ENCODE measurements at regions not wholly inside any gene's neighbourhood (a gene's known extent, or its start where the extent isn't known, plus 50 kb on each side); places are given as distances from the start of the nearest gene placed in this dataset.

DNA sequence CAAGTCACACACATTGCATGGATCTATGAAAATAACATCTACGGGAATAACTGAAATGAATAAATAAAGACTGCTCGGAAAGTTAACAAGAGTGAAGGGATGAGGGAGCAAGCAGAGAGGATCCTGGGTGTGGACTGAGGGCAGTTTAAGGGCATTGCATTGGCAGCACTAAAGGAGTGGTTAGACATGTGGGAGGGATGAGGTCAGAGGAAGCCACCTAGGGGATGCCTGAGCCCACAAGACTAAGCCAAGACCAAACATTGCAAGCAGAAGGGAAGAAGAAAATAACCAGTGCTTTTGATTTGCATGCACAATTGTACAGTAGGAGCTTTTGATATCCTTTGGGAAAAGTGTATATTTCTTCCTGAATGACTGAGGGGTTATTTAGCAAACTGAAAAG lies 106.1 kb downstream of the MSL3 start:
- no peak overlapping the region for H3K4me3 Mint-ChIP-seq
- no peak overlapping the region for H3K14ac ChIP-seq (ENCODE audit: insufficient read depth, low read length)
- H3K23me2 ChIP-seq (ENCODE audit: insufficient read length, low read depth, low read length, poor library complexity, severe bottlenecking): no peaks in the 10 kb centered on the region
- H3K9ac ChIP-seq (ENCODE audit: extremely low read depth, insufficient read length, low read length): no peak overlapping the region
- H2BK12ac ChIP-seq (ENCODE audit: insufficient read length, low read depth, low read length): no peak overlapping the region
- H3K23ac ChIP-seq (ENCODE audit: insufficient read length, low read depth, low read length): no peak overlapping the region
- TF ChIP-seq CTCF (conservative IDR thresholded peaks at IDR 0.05): no peak
- no CpG with 5 or more reads among the region's 2 CpGs for WGBS (ENCODE audit: extremely low coverage, insufficient read length, low lambda C conversion rate)
- H4K20me1 ChIP-seq (ENCODE audit: control insufficient read depth, insufficient read depth, insufficient read length): no peaks in the 10 kb centered on the region
- H3K9me3 Mint-ChIP-seq: peaks cover 49 to 52% of the 10 kb centered on the region in 2 experiments
- H3K4me2 ChIP-seq (ENCODE audit: insufficient read depth, insufficient read length, low read length): no peak overlapping the region
- H3K4me1 Mint-ChIP-seq: no peaks in the 10 kb centered on the region
- H2BK5ac ChIP-seq (ENCODE audit: insufficient read length, low read length): no peak overlapping the region
- no peak overlapping the region for H2BK15ac ChIP-seq (ENCODE audit: low read depth, low read length)
- no peak overlapping the region for H2BK20ac ChIP-seq (ENCODE audit: low read depth, low read length, poor library complexity, severe bottlenecking)
- H4K8ac ChIP-seq (replicated peaks; ENCODE audit: insufficient read length, low read depth, low read length): no peak overlapping the region
- H2AK5ac ChIP-seq (ENCODE audit: insufficient read length, low read length): no peak overlapping the region
- no peaks in the 10 kb centered on the region for H3K79me1 ChIP-seq (ENCODE audit: insufficient read depth, low read depth, low read length, poor library complexity, severe bottlenecking)
- no peak overlapping the region for H3K56ac ChIP-seq (ENCODE audit: insufficient read length, low read depth, low read length)
- no peaks in the 10 kb centered on the region; the same call in 1 of the 2 replicates for H3K27me3 Mint-ChIP-seq (ENCODE audit: low read depth)
- no peak overlapping the region for H4K5ac ChIP-seq (ENCODE audit: insufficient read length, low read depth, low read length)
- H3K4me1 ChIP-seq (ENCODE audit: insufficient read depth, low read length): no peaks in the 10 kb centered on the region
- no peak overlapping the region for H3T11ph ChIP-seq (ENCODE audit: low read length)
- H3K27ac ChIP-seq (ENCODE audit: insufficient read length, low read depth, low read length): no peak overlapping the region
- H2BK120ac ChIP-seq (ENCODE audit: low read depth, low read length, poor library complexity, severe bottlenecking): no peak overlapping the region
- H3K36me3 Mint-ChIP-seq (ENCODE audit: insufficient read depth in 1 of 3, low read depth in 3 of 3): no peaks in the 10 kb centered on the region
- no peak overlapping the region for H3K4ac ChIP-seq (ENCODE audit: low read depth, low read length)
- H2AFZ ChIP-seq (ENCODE audit: low read length): no peak overlapping the region
- H3K27me3 ChIP-seq (ENCODE audit: insufficient read depth, low read length): no peaks in the 10 kb centered on the region
- no peaks in the 10 kb centered on the region for H3K79me2 ChIP-seq (ENCODE audit: insufficient read depth, low read length)
- H3K9me3 ChIP-seq (ENCODE audit: control insufficient read depth, low read depth, low read length): no peaks in the 10 kb centered on the region
- no peak overlapping the region for H3K18ac ChIP-seq (ENCODE audit: insufficient read length, low read depth, low read length)
- no peak overlapping the region for H3K27ac Mint-ChIP-seq
- no peak for DNase-seq
- H4K91ac ChIP-seq (ENCODE audit: insufficient read length, low read depth, low read length): no peak overlapping the region

Data from H9 (cell line).